WTC11 (cell line): ENCODE measurements at regions not wholly inside any gene's neighbourhood (a gene's known extent, or its start where the extent isn't known, plus 50 kb on each side); places are given as distances from the start of the nearest gene placed in this dataset.

Experiments used
- ATAC-seq: fragments of 200-7000 bp; cut with Tn5 transposase; 2 replicates; pipeline ENCODE4 v1.10.0; 2021; ENCODE audit warnings: mild to moderate bottlenecking, moderate library complexity
- CTCF ChIA-PET: fragments of 300-600 bp; sonication (Branson Sonifier 250); formaldehyde crosslinking; loops from one replicate; lab custom pipeline; 2021; ENCODE audit warnings: antibody characterized with exemption; lab: Charles Lee
- POLR2A ChIA-PET: fragments of 350-600 bp; sonication (Branson Sonifier 250); formaldehyde crosslinking; loops from one replicate; lab custom pipeline; 2021; ENCODE audit warnings: antibody characterized with exemption; lab: Charles Lee
- DNase-seq: peaks from one replicate; pipeline ENCODE4 v3.0.0; 2021; ENCODE audit warnings: low spot score
- H3K27ac Mint-ChIP-seq: 2 replicates; pipeline ENCODE4 v1.8.0; 2021; ENCODE audit warnings: mixed read lengths
- H3K27me3 Mint-ChIP-seq: 2 replicates; pipeline ENCODE4 v1.8.0; 2021; ENCODE audit warnings: low read depth, mild to moderate bottlenecking, moderate library complexity, mixed read lengths
- H3K36me3 Mint-ChIP-seq: 2 replicates; pipeline ENCODE4 v1.8.0; 2021; ENCODE audit warnings: mixed read lengths
- H3K4me1 Mint-ChIP-seq: 2 replicates; pipeline ENCODE4 v1.8.0; 2022; ENCODE audit warnings: mixed read lengths
- H3K4me3 Mint-ChIP-seq: 2 replicates; pipeline ENCODE4 v1.8.0; 2021; ENCODE audit warnings: mild to moderate bottlenecking, moderate library complexity, mixed read lengths
- H3K9me3 Mint-ChIP-seq: 2 replicates; pipeline ENCODE4 v1.8.0; 2021; ENCODE audit warnings: mixed read lengths
- CBFB ChIP-seq: sonication (generic); formaldehyde crosslinking; IDR thresholded peaks from 2 replicates; pipeline ENCODE4 v1.8.1; 2022; ENCODE audit warnings: mild to moderate bottlenecking, low read depth, missing genetic modification reagents
- ELF4 ChIP-seq: sonication (generic); formaldehyde crosslinking; IDR thresholded peaks from 2 replicates; pipeline ENCODE4 v1.8.1; 2022; ENCODE audit warnings: low read depth, mild to moderate bottlenecking, moderate library complexity, missing genetic modification reagents
- ESRRA ChIP-seq: sonication (generic); formaldehyde crosslinking; IDR thresholded peaks from 2 replicates; pipeline ENCODE4 v1.8.1; 2022; ENCODE audit warnings: mild to moderate bottlenecking, missing genetic modification reagents, borderline replicate concordance
- FOXK1 ChIP-seq: sonication (generic); formaldehyde crosslinking; IDR thresholded peaks from 2 replicates; pipeline ENCODE4 v1.8.0; 2022; ENCODE audit warnings: mild to moderate bottlenecking, moderate library complexity, missing genetic modification reagents
- GABPB1 ChIP-seq: sonication (generic); formaldehyde crosslinking; IDR thresholded peaks from 2 replicates; pipeline ENCODE4 v1.8.1; 2023; ENCODE audit warnings: mild to moderate bottlenecking, missing genetic modification reagents
- GRHL2 ChIP-seq: fragments of 250-450 bp; sonication (Bioruptor Pico); IDR thresholded peaks from 2 replicates; pipeline ENCODE4 v1.8.0; 2022; ENCODE audit warnings: mild to moderate bottlenecking, moderate library complexity; ENCODE audit not compliant: insufficient replicate concordance, severe bottlenecking
- IRF2 ChIP-seq: sonication (generic); formaldehyde crosslinking; IDR thresholded peaks from 2 replicates; pipeline ENCODE4 v1.8.0; 2022; ENCODE audit warnings: low read depth, missing genetic modification reagents, borderline replicate concordance
- NR3C1 ChIP-seq: sonication (generic); formaldehyde crosslinking; conservative IDR thresholded peaks from 2 replicates; pipeline ENCODE4 v1.8.1; 2023; ENCODE audit warnings: low read depth, mild to moderate bottlenecking, missing genetic modification reagents
- PRRX2 ChIP-seq: fragments of 250-450 bp; sonication (Bioruptor Pico); IDR thresholded peaks from 2 replicates; pipeline ENCODE4 v1.8.0; 2021; ENCODE audit warnings: mild to moderate bottlenecking
- SMAD3 ChIP-seq: sonication (generic); formaldehyde crosslinking; IDR thresholded peaks from 2 replicates; pipeline ENCODE4 v1.8.0; 2022; ENCODE audit warnings: missing genetic modification reagents, mild to moderate bottlenecking, borderline replicate concordance
- TCF7 ChIP-seq: sonication (generic); formaldehyde crosslinking; IDR thresholded peaks from 2 replicates; pipeline ENCODE4 v1.8.0; 2022; ENCODE audit warnings: mild to moderate bottlenecking, low read depth, missing genetic modification reagents, moderate library complexity
- TP53 ChIP-seq: sonication (generic); formaldehyde crosslinking; IDR thresholded peaks from 2 replicates; pipeline ENCODE4 v1.8.1; 2023; ENCODE audit warnings: mild to moderate bottlenecking, missing genetic modification reagents
- ZNF121 ChIP-seq: sonication (generic); formaldehyde crosslinking; IDR thresholded peaks from 2 replicates; pipeline ENCODE4 v1.8.0; 2023; ENCODE audit warnings: missing genetic modification reagents
- ZNF219 ChIP-seq: sonication (generic); formaldehyde crosslinking; IDR thresholded peaks from 2 replicates; pipeline ENCODE4 v1.8.0; 2023; ENCODE audit warnings: missing genetic modification reagents, mild to moderate bottlenecking, borderline replicate concordance
- ZNF317 ChIP-seq: sonication (generic); formaldehyde crosslinking; IDR thresholded peaks from 2 replicates; pipeline ENCODE4 v1.8.1; 2023; ENCODE audit warnings: low read depth, mild to moderate bottlenecking, moderate library complexity, missing genetic modification reagents, borderline replicate concordance
- TF ChIP-seq, protein P1 (sequence below): sonication (generic); formaldehyde crosslinking; IDR thresholded peaks from 2 replicates; pipeline ENCODE4 v1.8.1; 2023; ENCODE audit warnings: mild to moderate bottlenecking, missing genetic modification reagents, moderate library complexity
- TF ChIP-seq, protein P2 (sequence below): sonication (generic); formaldehyde crosslinking; conservative IDR thresholded peaks from 2 replicates; pipeline ENCODE4 v1.8.1; 2023; ENCODE audit warnings: mild to moderate bottlenecking, low read depth, missing genetic modification reagents, moderate library complexity
- TF ChIP-seq, protein P3 (sequence below): sonication (generic); formaldehyde crosslinking; IDR thresholded peaks from 2 replicates; pipeline ENCODE4 v1.8.0; 2022; ENCODE audit warnings: missing genetic modification reagents
- TF ChIP-seq, protein P4 (sequence below): sonication (generic); formaldehyde crosslinking; IDR thresholded peaks from 2 replicates; pipeline ENCODE4 v1.8.1; 2023; ENCODE audit warnings: mild to moderate bottlenecking, moderate library complexity, missing genetic modification reagents
- TF ChIP-seq, protein P5 (sequence below): fragments of 250-450 bp; sonication (Bioruptor Pico); IDR thresholded peaks from 2 replicates; pipeline ENCODE4 v1.8.0; 2021; ENCODE audit warnings: mild to moderate bottlenecking

DNA sequence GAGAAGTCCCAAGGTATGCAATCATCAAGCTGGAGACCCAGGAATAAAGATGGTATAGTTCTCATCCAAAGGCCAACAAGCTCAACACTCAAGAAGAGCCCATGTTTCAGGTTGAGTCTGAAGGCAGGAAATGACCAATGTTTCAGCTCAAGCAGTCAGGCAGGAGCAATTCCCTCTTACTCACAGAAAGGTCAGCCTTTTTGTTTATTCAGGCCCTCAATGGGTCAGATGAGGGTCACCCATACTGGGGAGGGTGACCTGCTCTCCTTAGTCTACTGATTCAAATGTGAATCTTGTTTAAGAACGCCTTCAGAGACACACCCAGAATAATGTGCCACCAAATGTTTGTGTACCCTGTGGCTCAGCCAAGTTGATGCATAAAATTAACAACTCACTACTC, 262.4 kb downstream of the USP25 start (continued):
- TF ChIP-seq, protein P1, sequence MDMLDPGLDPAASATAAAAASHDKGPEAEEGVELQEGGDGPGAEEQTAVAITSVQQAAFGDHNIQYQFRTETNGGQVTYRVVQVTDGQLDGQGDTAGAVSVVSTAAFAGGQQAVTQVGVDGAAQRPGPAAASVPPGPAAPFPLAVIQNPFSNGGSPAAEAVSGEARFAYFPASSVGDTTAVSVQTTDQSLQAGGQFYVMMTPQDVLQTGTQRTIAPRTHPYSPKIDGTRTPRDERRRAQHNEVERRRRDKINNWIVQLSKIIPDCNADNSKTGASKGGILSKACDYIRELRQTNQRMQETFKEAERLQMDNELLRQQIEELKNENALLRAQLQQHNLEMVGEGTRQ (CRISPR knock-in tag) = no peak
- no peak for TF ChIP-seq IRF2 (CRISPR knock-in tag)
- TF ChIP-seq, all 79 proteins: peak for 0

DNA sequence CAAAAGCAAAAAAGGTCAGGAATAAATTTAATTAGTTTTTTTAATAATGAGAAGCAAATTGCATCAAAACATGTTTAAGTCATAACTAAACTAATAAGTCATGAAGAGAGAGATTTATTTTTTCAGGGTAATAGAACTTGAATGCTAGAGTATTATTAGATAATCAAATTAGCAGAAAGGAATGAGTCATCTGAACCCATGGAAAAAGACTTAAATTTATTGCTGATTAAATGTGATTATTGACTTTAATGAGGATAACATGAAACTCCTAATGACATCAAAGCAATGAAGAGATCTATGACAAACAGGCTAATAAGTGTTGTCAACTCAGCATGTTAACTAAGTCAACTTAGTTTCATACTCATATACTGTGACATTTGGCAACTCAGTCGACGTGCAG, 264.2 kb downstream of the USP25 start:
- ChIA-PET CTCF (no interaction called here), POLR2A (no interaction called here)
- ATAC-seq (no peak), DNase-seq (no peak)
- no peaks in the 10 kb centered on the region for H3K4me1 Mint-ChIP-seq
- H3K36me3 Mint-ChIP-seq = no peaks in the 10 kb centered on the region
- H3K27ac Mint-ChIP-seq = no peak overlapping the region
- H3K9me3 Mint-ChIP-seq = peaks cover 8% of the 10 kb centered on the region
- no peaks in the 10 kb centered on the region for H3K27me3 Mint-ChIP-seq
- TF ChIP-seq, protein P2, sequence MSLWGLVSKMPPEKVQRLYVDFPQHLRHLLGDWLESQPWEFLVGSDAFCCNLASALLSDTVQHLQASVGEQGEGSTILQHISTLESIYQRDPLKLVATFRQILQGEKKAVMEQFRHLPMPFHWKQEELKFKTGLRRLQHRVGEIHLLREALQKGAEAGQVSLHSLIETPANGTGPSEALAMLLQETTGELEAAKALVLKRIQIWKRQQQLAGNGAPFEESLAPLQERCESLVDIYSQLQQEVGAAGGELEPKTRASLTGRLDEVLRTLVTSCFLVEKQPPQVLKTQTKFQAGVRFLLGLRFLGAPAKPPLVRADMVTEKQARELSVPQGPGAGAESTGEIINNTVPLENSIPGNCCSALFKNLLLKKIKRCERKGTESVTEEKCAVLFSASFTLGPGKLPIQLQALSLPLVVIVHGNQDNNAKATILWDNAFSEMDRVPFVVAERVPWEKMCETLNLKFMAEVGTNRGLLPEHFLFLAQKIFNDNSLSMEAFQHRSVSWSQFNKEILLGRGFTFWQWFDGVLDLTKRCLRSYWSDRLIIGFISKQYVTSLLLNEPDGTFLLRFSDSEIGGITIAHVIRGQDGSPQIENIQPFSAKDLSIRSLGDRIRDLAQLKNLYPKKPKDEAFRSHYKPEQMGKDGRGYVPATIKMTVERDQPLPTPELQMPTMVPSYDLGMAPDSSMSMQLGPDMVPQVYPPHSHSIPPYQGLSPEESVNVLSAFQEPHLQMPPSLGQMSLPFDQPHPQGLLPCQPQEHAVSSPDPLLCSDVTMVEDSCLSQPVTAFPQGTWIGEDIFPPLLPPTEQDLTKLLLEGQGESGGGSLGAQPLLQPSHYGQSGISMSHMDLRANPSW (CRISPR knock-in tag) = no peak
- no peak for TF ChIP-seq NR3C1 (CRISPR knock-in tag)
- no peak for TF ChIP-seq ESRRA
- no peak for TF ChIP-seq CBFB (CRISPR knock-in tag)
- no peak for TF ChIP-seq GABPB1
- no peak for TF ChIP-seq ZNF317 (CRISPR knock-in tag)
- no peak for TF ChIP-seq ELF4 (CRISPR knock-in tag)
- TF ChIP-seq TP53 (CRISPR knock-in tag) = no peak
- TF ChIP-seq FOXK1 (CRISPR knock-in tag) = no peak
- TF ChIP-seq PRRX2 (CRISPR knock-in tag) = no peak
- H3K4me3 Mint-ChIP-seq = no peak overlapping the region

DNA sequence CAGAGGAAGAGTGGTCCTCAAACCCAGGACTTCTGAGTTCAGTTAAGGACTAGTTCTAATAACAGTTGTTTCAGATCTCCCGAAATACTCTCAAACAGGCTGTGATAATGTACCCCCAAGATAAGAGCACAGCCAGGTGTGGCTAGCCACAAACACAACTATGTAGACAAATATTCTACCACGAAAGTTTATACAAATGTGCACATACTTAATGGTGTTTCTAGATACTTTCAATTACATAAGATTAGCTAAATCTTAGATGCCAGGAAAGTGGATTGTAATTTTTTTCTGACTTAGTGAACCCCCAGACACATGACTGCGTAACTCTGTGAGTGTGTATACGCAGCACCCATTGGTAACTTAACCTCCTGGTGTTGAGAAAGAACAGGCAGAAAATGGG, 270.0 kb downstream of the USP25 start:
- no peak for ATAC-seq
- no peaks in the 10 kb centered on the region for H3K4me1 Mint-ChIP-seq
- no peak overlapping the region for H3K4me3 Mint-ChIP-seq
- no peaks in the 10 kb centered on the region for H3K9me3 Mint-ChIP-seq
- no peak for DNase-seq
- ChIA-PET POLR2A (no interaction called here), CTCF (no interaction called here)
- H3K27me3 Mint-ChIP-seq = no peaks in the 10 kb centered on the region
- no peak overlapping the region for H3K27ac Mint-ChIP-seq
- H3K36me3 Mint-ChIP-seq = no peaks in the 10 kb centered on the region
- TF ChIP-seq SMAD3 (no peak), ZNF219 (no peak), TCF7 (CRISPR knock-in tag) (no peak), ZNF121 (CRISPR knock-in tag) (no peak), ELF4 (CRISPR knock-in tag) (no peak), GRHL2 (CRISPR knock-in tag) (no peak)
- TF ChIP-seq, protein P3, sequence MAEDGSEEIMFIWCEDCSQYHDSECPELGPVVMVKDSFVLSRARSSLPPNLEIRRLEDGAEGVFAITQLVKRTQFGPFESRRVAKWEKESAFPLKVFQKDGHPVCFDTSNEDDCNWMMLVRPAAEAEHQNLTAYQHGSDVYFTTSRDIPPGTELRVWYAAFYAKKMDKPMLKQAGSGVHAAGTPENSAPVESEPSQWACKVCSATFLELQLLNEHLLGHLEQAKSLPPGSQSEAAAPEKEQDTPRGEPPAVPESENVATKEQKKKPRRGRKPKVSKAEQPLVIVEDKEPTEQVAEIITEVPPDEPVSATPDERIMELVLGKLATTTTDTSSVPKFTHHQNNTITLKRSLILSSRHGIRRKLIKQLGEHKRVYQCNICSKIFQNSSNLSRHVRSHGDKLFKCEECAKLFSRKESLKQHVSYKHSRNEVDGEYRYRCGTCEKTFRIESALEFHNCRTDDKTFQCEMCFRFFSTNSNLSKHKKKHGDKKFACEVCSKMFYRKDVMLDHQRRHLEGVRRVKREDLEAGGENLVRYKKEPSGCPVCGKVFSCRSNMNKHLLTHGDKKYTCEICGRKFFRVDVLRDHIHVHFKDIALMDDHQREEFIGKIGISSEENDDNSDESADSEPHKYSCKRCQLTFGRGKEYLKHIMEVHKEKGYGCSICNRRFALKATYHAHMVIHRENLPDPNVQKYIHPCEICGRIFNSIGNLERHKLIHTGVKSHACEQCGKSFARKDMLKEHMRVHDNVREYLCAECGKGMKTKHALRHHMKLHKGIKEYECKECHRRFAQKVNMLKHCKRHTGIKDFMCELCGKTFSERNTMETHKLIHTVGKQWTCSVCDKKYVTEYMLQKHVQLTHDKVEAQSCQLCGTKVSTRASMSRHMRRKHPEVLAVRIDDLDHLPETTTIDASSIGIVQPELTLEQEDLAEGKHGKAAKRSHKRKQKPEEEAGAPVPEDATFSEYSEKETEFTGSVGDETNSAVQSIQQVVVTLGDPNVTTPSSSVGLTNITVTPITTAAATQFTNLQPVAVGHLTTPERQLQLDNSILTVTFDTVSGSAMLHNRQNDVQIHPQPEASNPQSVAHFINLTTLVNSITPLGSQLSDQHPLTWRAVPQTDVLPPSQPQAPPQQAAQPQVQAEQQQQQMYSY (CRISPR knock-in tag) = no peak
- TF ChIP-seq, protein P4, sequence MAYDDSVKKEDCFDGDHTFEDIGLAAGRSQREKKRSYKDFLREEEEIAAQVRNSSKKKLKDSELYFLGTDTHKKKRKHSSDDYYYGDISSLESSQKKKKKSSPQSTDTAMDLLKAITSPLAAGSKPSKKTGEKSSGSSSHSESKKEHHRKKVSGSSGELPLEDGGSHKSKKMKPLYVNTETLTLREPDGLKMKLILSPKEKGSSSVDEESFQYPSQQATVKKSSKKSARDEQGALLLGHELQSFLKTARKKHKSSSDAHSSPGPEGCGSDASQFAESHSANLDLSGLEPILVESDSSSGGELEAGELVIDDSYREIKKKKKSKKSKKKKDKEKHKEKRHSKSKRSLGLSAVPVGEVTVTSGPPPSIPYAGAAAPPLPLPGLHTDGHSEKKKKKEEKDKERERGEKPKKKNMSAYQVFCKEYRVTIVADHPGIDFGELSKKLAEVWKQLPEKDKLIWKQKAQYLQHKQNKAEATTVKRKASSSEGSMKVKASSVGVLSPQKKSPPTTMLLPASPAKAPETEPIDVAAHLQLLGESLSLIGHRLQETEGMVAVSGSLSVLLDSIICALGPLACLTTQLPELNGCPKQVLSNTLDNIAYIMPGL = no peak
- TF ChIP-seq, protein P5, sequence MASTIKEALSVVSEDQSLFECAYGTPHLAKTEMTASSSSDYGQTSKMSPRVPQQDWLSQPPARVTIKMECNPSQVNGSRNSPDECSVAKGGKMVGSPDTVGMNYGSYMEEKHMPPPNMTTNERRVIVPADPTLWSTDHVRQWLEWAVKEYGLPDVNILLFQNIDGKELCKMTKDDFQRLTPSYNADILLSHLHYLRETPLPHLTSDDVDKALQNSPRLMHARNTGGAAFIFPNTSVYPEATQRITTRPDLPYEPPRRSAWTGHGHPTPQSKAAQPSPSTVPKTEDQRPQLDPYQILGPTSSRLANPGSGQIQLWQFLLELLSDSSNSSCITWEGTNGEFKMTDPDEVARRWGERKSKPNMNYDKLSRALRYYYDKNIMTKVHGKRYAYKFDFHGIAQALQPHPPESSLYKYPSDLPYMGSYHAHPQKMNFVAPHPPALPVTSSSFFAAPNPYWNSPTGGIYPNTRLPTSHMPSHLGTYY (CRISPR knock-in tag) = no peak
